ENCODE measurements at regions not wholly inside any gene's neighbourhood (a gene's known extent, or its start where the extent isn't known, plus 50 kb on each side); places are given as distances from the start of the nearest gene placed in this dataset.

GRCh38 chr11:76279038-76279437, 72.7 kb upstream of the WNT11 start:
- TF ChIP-seq CTCF (IDR thresholded peaks at IDR 0.05) (no peak), EZH2 (IDR thresholded peaks at IDR 0.05; ENCODE audit: borderline replicate concordance, insufficient read depth, low read depth, low read length, poor library complexity, severe bottlenecking) (no peak)
